NCI-H1436 (cell line): ENCODE measurements at regions not wholly inside any gene's neighbourhood (a gene's known extent, or its start where the extent isn't known, plus 50 kb on each side); places are given as distances from the start of the nearest gene placed in this dataset.

Source experiments
- DNase-seq: peaks from one replicate; lab custom pipeline; 2025; lab: John Stamatoyannopoulos, UW

- DNase-seq = no peak
Measured at GRCh38 chr4:187183346-187183745, 459.7 kb upstream of the FAT1 start.

DNA sequence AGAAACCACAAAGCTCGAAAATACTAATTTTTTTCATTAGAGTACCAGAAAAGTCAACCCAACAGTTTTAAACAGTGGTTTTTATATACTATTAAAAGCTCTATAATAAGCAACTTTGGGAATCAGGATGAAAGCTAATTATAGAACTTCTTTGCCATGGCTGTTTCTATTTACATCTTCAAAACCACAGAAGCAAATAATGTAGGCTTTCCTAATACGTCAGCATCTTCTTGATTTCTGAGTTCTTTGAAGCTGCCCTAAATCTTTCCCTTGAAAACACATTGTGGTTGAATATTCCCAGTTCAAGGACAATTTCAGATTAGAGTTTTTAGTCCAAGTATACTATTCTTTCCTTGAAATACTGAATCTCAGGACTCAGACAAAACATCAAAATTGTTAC is 460.2 kb upstream of the FAT1 start:
- DNase-seq = no peak

DNA sequence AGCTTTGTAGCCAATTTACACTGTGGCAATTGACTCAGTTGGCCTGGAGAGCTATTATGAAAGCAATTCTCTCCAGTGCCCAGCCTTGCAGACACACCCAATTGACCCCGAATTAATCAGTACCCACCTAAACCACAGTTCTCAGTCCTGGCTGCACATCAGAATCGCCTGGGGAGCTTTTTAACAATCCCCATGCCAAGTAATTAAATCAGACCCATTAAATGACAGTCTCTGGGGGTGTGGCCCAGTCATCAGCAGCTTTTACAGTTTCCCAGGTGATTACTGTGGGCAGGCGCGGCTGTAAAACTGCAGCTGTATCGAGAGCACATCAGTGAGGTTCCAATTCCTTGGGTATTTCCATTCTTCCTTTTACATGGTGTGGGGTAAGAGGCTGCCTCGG is 460.9 kb upstream of the FAT1 start:
- DNase-seq = no peak

DNA sequence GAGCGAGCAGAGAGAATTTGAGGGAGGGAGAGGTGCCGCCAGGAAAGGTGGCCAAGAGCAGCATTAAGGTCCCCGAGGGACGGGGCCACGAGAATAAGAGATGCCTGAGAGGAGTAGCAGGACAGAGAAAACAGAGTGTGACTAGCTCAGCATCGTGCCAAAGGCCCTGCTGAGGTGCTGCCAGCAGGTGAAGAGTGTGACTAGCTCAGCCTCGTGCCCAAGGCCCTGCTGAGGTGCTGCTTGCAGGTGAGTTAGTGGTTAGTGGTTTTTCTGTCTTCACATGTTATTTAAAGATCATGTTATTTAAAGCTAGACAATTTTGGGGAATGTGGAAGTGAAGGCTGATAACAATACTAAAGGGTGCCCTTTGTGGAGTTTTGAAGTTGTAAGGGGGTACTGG is 464.5 kb upstream of the FAT1 start:
- DNase-seq = no peak

GRCh38 chr4:187188741-187189140 is 465.1 kb upstream of the FAT1 start:
- DNase-seq = no peak

DNA sequence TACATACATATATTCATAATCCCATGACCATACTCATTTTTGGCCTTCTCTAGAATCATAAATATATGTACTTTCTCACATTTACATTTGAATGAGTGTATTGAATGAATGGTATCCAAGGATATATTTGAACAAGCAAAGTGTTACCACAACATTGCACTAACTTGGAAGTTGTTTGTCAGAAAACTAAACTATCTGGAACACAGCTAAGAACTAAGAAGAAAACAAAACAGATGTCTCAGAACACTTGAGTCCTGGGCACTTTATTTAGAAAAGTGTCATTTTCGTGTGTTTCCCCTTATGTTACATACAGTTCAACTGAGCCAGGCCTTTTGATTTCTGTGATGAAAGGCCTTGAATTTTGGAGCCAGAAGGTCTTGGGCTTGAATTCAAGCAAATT is 466.7 kb upstream of the FAT1 start:
- no peak for DNase-seq

- DNase-seq = no peak
Measured at GRCh38 chr4:187191676-187192075, 468.0 kb upstream of the FAT1 start.

- no peak for DNase-seq
Measured at GRCh38 chr4:187192266-187192665, 468.6 kb upstream of the FAT1 start.

DNA sequence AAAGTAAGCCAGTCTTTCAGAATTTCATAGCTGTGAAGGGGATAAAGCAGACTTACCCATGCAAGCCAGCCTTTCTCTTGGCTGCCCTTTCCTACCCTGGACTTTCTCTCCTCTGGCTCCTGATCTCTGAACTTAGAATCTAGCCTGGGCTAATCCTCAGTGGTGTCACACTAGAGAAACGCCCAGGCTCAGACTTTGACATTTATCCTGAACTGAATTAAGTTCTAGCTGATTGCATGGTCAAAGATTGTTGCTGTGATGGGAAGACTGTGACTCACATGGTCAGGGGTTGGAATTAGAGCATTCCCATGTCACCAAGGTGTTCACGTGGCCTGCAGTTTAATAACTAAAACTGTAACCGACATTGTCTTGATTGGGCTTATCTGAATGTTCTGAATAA is 469.5 kb upstream of the FAT1 start:
- no peak for DNase-seq

- no peak for DNase-seq
Measured at GRCh38 chr4:187204389-187204918, 480.8 kb upstream of the FAT1 start.

- DNase-seq = no peak
Measured at GRCh38 chr4:187207931-187208330, 484.3 kb upstream of the FAT1 start.

GRCh38 chr4:187208651-187209050 is 485.0 kb upstream of the FAT1 start:
- DNase-seq = no peak

GRCh38 chr4:187209921-187210613 is 486.4 kb upstream of the FAT1 start:
- no peak for DNase-seq

- no peak for DNase-seq
Measured at GRCh38 chr4:187212446-187213080, 488.9 kb upstream of the FAT1 start.

- DNase-seq = no peak
Measured at GRCh38 chr4:187215438-187215837, 491.8 kb upstream of the FAT1 start.

GRCh38 chr4:187218705-187219245 is 495.1 kb upstream of the FAT1 start:
- no peak for DNase-seq

DNA sequence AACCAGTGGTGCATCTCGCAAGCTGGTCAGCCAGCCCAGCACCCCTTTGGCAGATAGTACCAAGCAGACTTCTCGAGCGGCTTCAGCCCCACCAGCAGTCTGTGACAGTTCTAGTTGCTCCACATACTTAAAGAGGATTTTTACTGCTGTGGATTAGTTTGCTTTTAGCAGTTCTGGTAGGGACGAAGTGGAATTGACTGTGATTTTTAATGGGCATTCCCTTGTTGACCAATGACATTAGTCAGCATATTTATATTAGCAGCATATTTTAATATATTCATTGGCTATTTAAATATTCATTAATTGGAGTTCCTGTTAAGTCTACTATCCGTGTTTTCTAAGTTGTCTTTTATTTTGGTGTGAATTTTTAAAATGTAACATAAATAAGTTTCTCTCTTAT is 500.9 kb upstream of the FAT1 start:
- no peak for DNase-seq

DNA sequence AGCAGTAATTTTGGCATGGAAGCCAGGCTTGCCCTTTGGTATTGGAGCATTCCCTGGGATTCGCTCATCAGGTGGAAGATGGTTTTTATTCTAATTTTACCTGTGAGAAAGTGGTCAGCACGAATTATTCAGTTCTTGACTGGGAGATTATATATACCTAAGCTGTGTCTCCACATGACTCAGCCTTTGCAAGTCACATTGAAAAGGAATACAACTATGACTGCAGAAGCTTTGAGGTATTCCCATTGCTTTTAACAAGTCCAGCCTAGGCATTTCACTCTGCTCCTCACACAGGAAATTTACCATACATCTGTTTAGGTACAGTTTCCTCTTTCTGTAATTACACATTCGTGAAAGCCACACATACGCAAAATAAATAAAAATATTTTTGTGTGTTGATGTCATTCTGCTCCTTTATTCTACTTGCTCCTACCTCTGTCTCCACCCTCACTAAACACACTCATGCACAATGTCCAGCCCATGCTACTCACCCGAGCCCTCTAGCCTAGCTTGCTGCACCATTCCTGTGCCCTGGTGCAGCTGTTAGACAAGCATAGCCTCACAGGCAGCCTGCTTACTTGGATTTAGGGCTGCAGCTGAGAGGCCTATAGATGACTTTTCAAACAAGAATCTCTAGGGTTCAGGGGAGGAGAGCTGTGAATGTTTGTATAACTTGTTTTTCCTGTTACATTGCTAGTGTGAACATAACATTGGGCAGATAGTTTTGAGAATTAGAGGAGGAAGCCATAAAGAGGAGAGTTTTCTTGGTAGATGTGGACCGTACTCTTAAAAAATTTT is 504.4 kb upstream of the FAT1 start:
- DNase-seq = no peak

DNA sequence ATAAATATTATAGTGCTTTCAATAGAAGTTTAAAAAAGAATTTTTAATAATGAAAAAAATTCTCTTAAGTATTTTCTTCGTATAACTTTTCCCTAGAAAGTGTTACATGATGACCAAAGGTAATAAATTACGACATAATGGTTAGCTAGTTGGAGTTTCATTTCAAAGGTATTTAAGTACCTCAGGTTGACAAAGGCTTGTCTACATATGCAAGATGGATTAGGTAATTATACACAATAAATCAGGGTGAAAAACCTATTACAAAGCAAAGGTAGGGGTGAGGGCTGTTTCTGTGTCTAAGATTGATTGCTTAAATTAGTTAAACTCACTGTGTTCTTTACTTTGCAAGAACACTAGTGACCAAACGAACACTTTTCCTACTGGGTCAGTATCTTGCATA is 508.5 kb upstream of the FAT1 start:
- DNase-seq = no peak

DNA sequence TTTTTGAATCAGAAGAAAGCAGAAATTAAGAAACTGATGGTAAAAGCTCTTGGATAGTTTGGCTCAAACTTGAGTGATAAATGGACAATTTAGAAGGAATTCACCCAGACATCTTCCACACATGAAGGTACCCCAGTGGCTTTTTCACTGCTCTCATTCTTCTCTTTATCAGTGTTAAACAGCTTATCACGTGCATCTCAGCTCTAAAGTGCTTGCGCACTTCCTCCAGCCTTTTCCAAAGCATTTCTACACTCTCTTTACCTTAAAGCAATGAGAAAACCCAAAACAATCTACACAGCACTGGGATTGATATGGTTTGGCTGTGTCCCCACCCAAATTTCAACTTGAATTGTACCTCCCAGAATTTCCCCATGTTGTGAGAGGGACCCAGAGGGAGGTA is 509.1 kb upstream of the FAT1 start:
- DNase-seq = no peak

DNA sequence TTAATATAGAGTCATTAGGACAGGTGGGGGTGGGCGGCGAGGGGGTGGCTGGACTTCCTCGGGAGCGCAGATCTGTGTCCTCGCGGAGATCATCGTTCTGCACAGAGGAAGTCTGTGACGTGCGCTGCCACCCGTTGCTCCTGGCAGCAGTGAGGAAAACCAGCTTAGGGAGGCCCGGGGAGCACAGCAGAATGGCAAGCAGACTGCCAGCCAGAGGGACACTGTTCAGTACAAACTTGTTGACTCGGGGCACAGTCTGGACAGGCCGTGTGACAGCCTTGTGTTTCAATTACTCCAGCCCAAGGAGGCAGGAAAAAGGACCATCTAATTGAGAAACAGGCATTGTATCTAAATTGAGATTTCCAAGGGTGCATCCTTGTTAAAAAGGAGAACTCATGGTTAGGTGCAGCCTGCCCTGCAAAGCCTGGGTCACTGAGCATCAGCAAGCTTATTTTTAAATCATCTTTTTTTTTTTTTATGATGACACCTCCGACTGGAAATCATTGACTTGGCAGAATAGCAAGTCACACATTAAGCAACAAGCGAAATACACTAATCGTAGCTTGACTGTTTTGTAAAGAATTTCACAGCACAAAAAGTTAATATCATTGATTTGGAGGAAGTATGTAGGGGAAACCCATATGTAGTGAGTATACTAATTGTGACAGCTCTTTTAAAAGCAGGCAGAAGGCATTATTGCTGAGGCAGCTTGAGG is 512.0 kb upstream of the FAT1 start:
- no peak for DNase-seq
